GM19452 (cell line): ENCODE measurements at regions not wholly inside any gene's neighbourhood (a gene's known extent, or its start where the extent isn't known, plus 50 kb on each side); places are given as distances from the start of the nearest gene placed in this dataset.

ENCODE experiments used
- ATAC-seq: cut with Tn5 transposase; IDR thresholded peaks from one replicate; pipeline ENCODE4 v1.9.1; 2021; ENCODE audit not compliant: unreplicated experiment

GRCh38 chr11:131290185-131290584 lies 80.2 kb upstream of the NTM start:
- no peak for ATAC-seq

- no peak for ATAC-seq
Measured at GRCh38 chr11:131295986-131296385, 74.4 kb upstream of the NTM start.

GRCh38 chr11:131297441-131297840 lies 73.0 kb upstream of the NTM start:
- ATAC-seq: no peak

- no peak for ATAC-seq
Measured at GRCh38 chr11:131299598-131300438, 70.6 kb upstream of the NTM start.

- ATAC-seq: no peak
Measured at GRCh38 chr11:131300439-131300717, 70.0 kb upstream of the NTM start.

GRCh38 chr11:131301306-131301705 lies 69.1 kb upstream of the NTM start:
- no peak for ATAC-seq

- no peak for ATAC-seq
Measured at GRCh38 chr11:131302836-131303235, 67.6 kb upstream of the NTM start.

- ATAC-seq: no peak
Measured at GRCh38 chr11:131303611-131304119, 66.8 kb upstream of the NTM start.

- no peak for ATAC-seq
Measured at GRCh38 chr11:131305005-131305404, 65.4 kb upstream of the NTM start.

GRCh38 chr11:131307506-131307905 lies 62.9 kb upstream of the NTM start:
- no peak for ATAC-seq

- no peak for ATAC-seq
Measured at GRCh38 chr11:131309776-131310175, 60.6 kb upstream of the NTM start.

GRCh38 chr11:131311776-131312514 lies 58.5 kb upstream of the NTM start:
- ATAC-seq: no peak
